Endothelial cell of umbilical vein (primary cell): ENCODE measurements at regions not wholly inside any gene's neighbourhood (a gene's known extent, or its start where the extent isn't known, plus 50 kb on each side); places are given as distances from the start of the nearest gene placed in this dataset.

Experiments used
- BruUV-seq: library from RNA; stranded (reverse); fragments of 400-500 nt; replicated peaks from 2 replicates; lab custom pipeline; 2021; lab: Mats Ljungman, UMichigan
- CTCF ChIA-PET: fragments of 300-600, 350-600 bp; sonication (Branson Sonifier 250); formaldehyde crosslinking; loops from one replicate; lab custom pipeline; 2021; ENCODE audit warnings: antibody characterized with exemption, inconsistent platforms; lab: Charles Lee
- POLR2A ChIA-PET: fragments of 300-600, 350-600 bp; sonication (Branson Sonifier 250); formaldehyde crosslinking; loops from one replicate; lab custom pipeline; 2021; ENCODE audit warnings: antibody characterized with exemption, inconsistent platforms; lab: Charles Lee
- DNase-seq: peaks from one replicate; pipeline ENCODE4 v3.0.0-alpha.2; 2011; ENCODE audit warnings: low read depth, low spot score
- FAIRE-seq: peaks from 2 replicates; lab custom pipeline; 2011; peaks lifted over from hg19 to GRCh38; lab: Jason Lieb, UNC
- H2AFZ ChIP-seq: 2 replicates; pipeline ENCODE4 v1.6.0; 2012; ENCODE audit warnings: low read depth, low read length, control low read depth, inconsistent platforms
- H3K27ac ChIP-seq: 2 replicates; pipeline ENCODE4 v1.5.1; 2011; ENCODE audit warnings: low read depth, mild to moderate bottlenecking, control low read depth, low read length, moderate library complexity; ENCODE audit not compliant: insufficient read depth
- H3K27me3 ChIP-seq, 2 experiments: 2 replicates each; pipeline versions ENCODE4 v1.6.0 to v1.6.1; 2011; ENCODE audit warnings: low read length in 2 of 2, mixed read lengths in 1 of 2; ENCODE audit not compliant: control insufficient read depth in 2 of 2, insufficient read depth in 2 of 2
- H3K36me3 ChIP-seq, 2 experiments: 2 replicates in 1 of 2; 3 replicates in 1 of 2; pipeline ENCODE4 v1.5.1; 2011; ENCODE audit warnings: low read length in 2 of 2, mild to moderate bottlenecking in 1 of 2, moderate library complexity in 1 of 2; ENCODE audit not compliant: control insufficient read depth in 2 of 2, insufficient read depth in 2 of 2; ENCODE audit errors: extremely low read depth in 1 of 2
- H3K4me1 ChIP-seq: 3 replicates; pipeline ENCODE4 v1.5.1; 2011; ENCODE audit warnings: mild to moderate bottlenecking, low read length; ENCODE audit not compliant: control insufficient read depth, insufficient read depth; ENCODE audit errors: extremely low read depth
- H3K4me2 ChIP-seq: 2 replicates; pipeline ENCODE4 v1.6.1; 2011; ENCODE audit warnings: low read length, control low read depth, mixed read lengths; ENCODE audit not compliant: insufficient read depth
- H3K4me3 ChIP-seq, 3 experiments: fragments of 200-600 bp in 1 of 3; sonication (generic), shearing (Covaris generic) in 1 of 3; replicated peaks in 1 of 3; 2 replicates each; pipeline ENCODE4 v1.5.1; 2011 to 2016; ENCODE audit warnings: control low read depth in 3 of 3, low read length in 3 of 3, mild to moderate bottlenecking in 2 of 3, inconsistent platforms in 1 of 3, low read depth in 1 of 3, moderate library complexity in 1 of 3; ENCODE audit not compliant: insufficient read depth in 1 of 3
- H3K79me2 ChIP-seq: 2 replicates; pipeline ENCODE4 v1.6.0; 2012; ENCODE audit warnings: low read length, inconsistent platforms; ENCODE audit not compliant: control insufficient read depth, insufficient read depth
- H3K9ac ChIP-seq: replicated peaks from 2 replicates; pipeline ENCODE3; 2011; ENCODE audit warnings: low read length, control low read depth; ENCODE audit not compliant: insufficient read depth; ENCODE audit errors: extremely low read depth
- H3K9me1 ChIP-seq: replicated peaks from 3 replicates; pipeline ENCODE4 v1.6.0; 2011; ENCODE audit warnings: mild to moderate bottlenecking, low read length; ENCODE audit not compliant: control insufficient read depth, insufficient read depth; ENCODE audit errors: extremely low read depth
- H3K9me3 ChIP-seq: replicated peaks from 2 replicates; pipeline ENCODE4 v1.5.1; 2012; ENCODE audit warnings: low read length, inconsistent platforms; ENCODE audit not compliant: control insufficient read depth, insufficient read depth
- H4K20me1 ChIP-seq: replicated peaks from 2 replicates; pipeline ENCODE3; 2011; ENCODE audit warnings: mild to moderate bottlenecking, low read length; ENCODE audit not compliant: control insufficient read depth, insufficient read depth; ENCODE audit errors: extremely low read depth
- CTCF ChIP-seq, 2 donors: IDR thresholded peaks; 1 replicate in 1 of 2; 2 replicates in 1 of 2; pipeline ENCODE4 v1.5.1; 2011; ENCODE audit warnings: low read length in 2 of 2, mild to moderate bottlenecking in 2 of 2, moderate library complexity in 2 of 2, control low read depth in 1 of 2, inconsistent platforms in 1 of 2, low read depth in 1 of 2; ENCODE audit not compliant: insufficient read depth in 1 of 2; ENCODE audit errors: extremely low read depth in 1 of 2
- EZH2 ChIP-seq: IDR thresholded peaks from 2 replicates; pipeline ENCODE4 v1.6.1; 2012; ENCODE audit warnings: borderline replicate concordance, low read depth, mild to moderate bottlenecking, moderate library complexity, low read length, inconsistent platforms; ENCODE audit not compliant: severe bottlenecking
- FOS ChIP-seq: IDR thresholded peaks from 2 replicates; pipeline ENCODE4 v1.6.1; 2011; ENCODE audit warnings: mild to moderate bottlenecking, low read length, moderate library complexity, borderline replicate concordance; ENCODE audit not compliant: insufficient read depth
- GATA2 ChIP-seq: IDR thresholded peaks from 2 replicates; pipeline ENCODE4 v1.7.0; 2011; ENCODE audit warnings: low read depth, mild to moderate bottlenecking, moderate library complexity, mixed read lengths, low read length; ENCODE audit not compliant: insufficient read length, insufficient read depth
- JUN ChIP-seq: IDR thresholded peaks from 2 replicates; pipeline ENCODE4 v1.6.1; 2011; ENCODE audit warnings: borderline replicate concordance, low read depth; ENCODE audit not compliant: insufficient read length, insufficient read depth
- MAX ChIP-seq: IDR thresholded peaks from 2 replicates; pipeline ENCODE4 v1.6.1; 2011; ENCODE audit not compliant: insufficient read depth, insufficient read length
- MYC ChIP-seq: IDR thresholded peaks from one replicate; pipeline ENCODE4 v1.6.1; 2011; ENCODE audit warnings: mild to moderate bottlenecking, low read depth, low read length
- POLR2A ChIP-seq: IDR thresholded peaks from 2 replicates; pipeline ENCODE4 v1.6.1; 2012; ENCODE audit warnings: low read depth, mild to moderate bottlenecking, control low read depth, low read length
- POLR2AphosphoS5 ChIP-seq: IDR thresholded peaks from 2 replicates; pipeline ENCODE4 v1.6.1; 2012; ENCODE audit warnings: low read depth, mild to moderate bottlenecking, control low read depth, low read length, moderate library complexity; ENCODE audit not compliant: insufficient read depth
- dilution Hi-C: fragments of 300-500 bp; cut with MboI; formaldehyde crosslinking; loops from one replicate; pipeline ENCODE4 v1.15.0; 2019; ENCODE audit warnings: low sequenced_read_pairs; ENCODE audit not compliant: extremely low pct_ligation_motif_present
- intact Hi-C: fragments of 100-400 bp; cut with micrococcal nuclease; formaldehyde crosslinking; loops from one replicate; pipeline ENCODE4 v1.10.0; 2022

DNA sequence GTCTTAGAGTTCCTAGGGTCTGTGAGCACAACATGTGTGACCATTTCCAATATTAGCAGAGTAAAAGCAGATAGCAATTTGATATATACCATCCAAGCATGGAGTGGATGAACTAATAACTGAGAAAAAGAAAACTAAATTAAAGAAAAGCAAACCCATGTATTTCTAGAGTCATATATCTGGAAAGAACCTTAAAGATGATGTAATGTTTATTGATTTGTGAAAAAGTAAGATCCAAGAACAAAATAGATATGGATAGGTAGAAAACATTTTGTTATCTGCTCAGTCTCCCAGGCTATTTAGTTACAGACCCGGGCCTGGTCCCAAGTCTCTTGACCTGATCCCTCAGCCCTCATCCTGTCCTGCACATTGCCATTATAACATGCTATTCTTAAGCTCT is 526.8 kb downstream of the EPM2A start:
- no peak overlapping the region for H3K9ac ChIP-seq
- intact Hi-C loops (no loop called here), dilution Hi-C loops (no loop called here)
- no peaks in the 10 kb centered on the region for H3K79me2 ChIP-seq
- DNase-seq, result no peak
- H2AFZ ChIP-seq, result no peak overlapping the region
- BruUV-seq, result no TSS peak
- TF ChIP-seq MYC, result no peak
- TF ChIP-seq JUN, result no peak
- no peak for TF ChIP-seq EZH2
- TF ChIP-seq CTCF (IDR thresholded peaks at IDR 0.05; ENCODE audit: extremely low read depth in 1 of 2, insufficient read depth in 1 of 2, low read depth in 1 of 2, low read length in 2 of 2), result no peak
- no peak for TF ChIP-seq POLR2AphosphoS5
- no peak for TF ChIP-seq MAX
- no peak for TF ChIP-seq GATA2
- TF ChIP-seq FOS, result no peak
- TF ChIP-seq POLR2A, result no peak
- no peaks in the 10 kb centered on the region for H3K9me3 ChIP-seq
- no peak overlapping the region for H3K4me3 ChIP-seq
- FAIRE-seq, result no peak
- H3K4me1 ChIP-seq, result no peaks in the 10 kb centered on the region
- ChIA-PET POLR2A (no interaction called here), CTCF (no interaction called here)
- no peak overlapping the region for H3K27ac ChIP-seq
- H3K36me3 ChIP-seq, result no peaks in the 10 kb centered on the region
- no peak overlapping the region for H3K4me2 ChIP-seq
- no peaks in the 10 kb centered on the region for H3K9me1 ChIP-seq
- H3K27me3 ChIP-seq, result peaks cover 0 to 3% of the 10 kb centered on the region in 2 experiments
- no peaks in the 10 kb centered on the region for H4K20me1 ChIP-seq
